Esophagus squamous epithelium (tissue), 5 donors: ENCODE measurements at regions not wholly inside any gene's neighbourhood (a gene's known extent, or its start where the extent isn't known, plus 50 kb on each side); places are given as distances from the start of the nearest gene placed in this dataset.

Experiments used
- DNase-seq: peaks from one replicate; lab custom pipeline; 2025; lab: John Stamatoyannopoulos, UW
- H3K27ac ChIP-seq, 4 donors: fragments of 200-600 bp; sonication (generic); one replicate each; pipeline ENCODE4 v1.5.1; 2016 to 2019; ENCODE audit warnings: mild to moderate bottlenecking in 1 of 4
- H3K27me3 ChIP-seq, 4 donors: fragments of 200-600 bp; sonication (generic); 1 replicate in 3 of 4; 2 replicates in 1 of 4; pipeline versions ENCODE4 v1.5.1 to v1.6.0; 2017 to 2021; ENCODE audit warnings: antibody characterized with exemption in 1 of 4
- H3K36me3 ChIP-seq, 3 donors: fragments of 200-600 bp; sonication (generic); one replicate each; pipeline ENCODE4 v1.5.1; 2016 to 2019
- H3K4me1 ChIP-seq, 3 donors: fragments of 200-600 bp; sonication (generic); one replicate each; pipeline ENCODE4 v1.5.1; 2017 to 2019
- H3K4me3 ChIP-seq, 4 donors: fragments of 200-600 bp; sonication (generic); 1 replicate in 3 of 4; 2 replicates in 1 of 4; pipeline ENCODE4 v1.5.1; 2016 to 2019; ENCODE audit warnings: mild to moderate bottlenecking in 2 of 4, moderate library complexity in 1 of 4
- H3K9me3 ChIP-seq, 3 donors: fragments of 200-600 bp; sonication (generic); one replicate each; pipeline ENCODE4 v1.5.1; 2016 to 2019
- CTCF ChIP-seq, 6 experiments: fragments of 450-650 bp in 4 of 6; fragments of 200-600 bp in 2 of 6; sonication (generic) in 2 of 6; IDR thresholded peaks; one replicate each; pipeline ENCODE4 v1.5.1; 2016 to 2019; ENCODE audit warnings: antibody characterized with exemption in 6 of 6, mild to moderate bottlenecking in 4 of 6, moderate library complexity in 4 of 6
- POLR2A ChIP-seq, 4 donors: fragments of 450-650 bp; IDR thresholded peaks; one replicate each; pipeline ENCODE4 v1.6.1; 2017; ENCODE audit warnings: antibody characterized with exemption in 4 of 4, mild to moderate bottlenecking in 4 of 4, moderate library complexity in 3 of 4
- WGBS, 2 donors: methylation state at CpG; one replicate each; pipeline ENCODE4 v1.1.5; 2018; 5-methylcytosine and 5-hydroxymethylcytosine counted together
- intact Hi-C: fragments of 100-400 bp; cut with DNase I; formaldehyde crosslinking; loops from one replicate; pipeline ENCODE4 v1.15.0; 2022
- donor health status: DM: yes; HTN: yes; CAD: no.

- Histone ChIP-seq H3K27ac (no peak overlapping the region), H3K36me3 (no peaks in the 10 kb centered on the region), H3K9me3 (no peaks in the 10 kb centered on the region), H3K4me3 (no peak overlapping the region), H3K27me3 (no peaks in the 10 kb centered on the region), H3K4me1 (no peaks in the 10 kb centered on the region)
- DNase-seq, result no peak
- TF ChIP-seq CTCF (IDR thresholded peaks at IDR 0.05), result no peak
- no peak for TF ChIP-seq POLR2A (IDR thresholded peaks at IDR 0.05)
- intact Hi-C loops, result no loop called here
These were observed 932.4 kb downstream of the TAF11L14 start for GRCh38 chr5:18566671-18567070.

- Histone ChIP-seq H3K9me3 (no peaks in the 10 kb centered on the region), H3K27me3 (no peaks in the 10 kb centered on the region), H3K36me3 (no peaks in the 10 kb centered on the region), H3K4me1 (no peaks in the 10 kb centered on the region), H3K4me3 (no peak overlapping the region), H3K27ac (no peak overlapping the region)
- WGBS, 2 donors, result 47 to 66% methylated on average over 4 of the region's 4 CpGs
- no peak for TF ChIP-seq POLR2A (IDR thresholded peaks at IDR 0.05)
- TF ChIP-seq CTCF (IDR thresholded peaks at IDR 0.05), result no peak
- intact Hi-C loops, result no loop called here
- DNase-seq, result no peak
These were observed 942.3 kb downstream of the TAF11L14 start for GRCh38 chr5:18576586-18576985.

- H3K27ac ChIP-seq, result no peak overlapping the region
- H3K4me1 ChIP-seq, result no peaks in the 10 kb centered on the region
- intact Hi-C loops, result no loop called here
- H3K4me3 ChIP-seq, result no peak overlapping the region
- no peak for DNase-seq
- H3K9me3 ChIP-seq, result no peaks in the 10 kb centered on the region
- no peaks in the 10 kb centered on the region for H3K36me3 ChIP-seq
- H3K27me3 ChIP-seq, result no peaks in the 10 kb centered on the region
- TF ChIP-seq POLR2A (IDR thresholded peaks at IDR 0.05), result no peak
- TF ChIP-seq CTCF (IDR thresholded peaks at IDR 0.05), result no peak
- WGBS, 2 donors, result 29 to 47% methylated on average over 1 of the region's 1 CpG
These were observed 966.9 kb downstream of the TAF11L14 start for GRCh38 chr5:18601185-18601584.

GRCh38 chr5:18602402-18602801 is 968.1 kb downstream of the TAF11L14 start:
- TF ChIP-seq CTCF (IDR thresholded peaks at IDR 0.05) (no peak), POLR2A (IDR thresholded peaks at IDR 0.05) (no peak)
- intact Hi-C loops, result no loop called here
- no peak for DNase-seq
- Histone ChIP-seq H3K9me3 (no peaks in the 10 kb centered on the region), H3K4me3 (no peak overlapping the region), H3K27ac (no peak overlapping the region), H3K36me3 (no peaks in the 10 kb centered on the region), H3K27me3 (no peaks in the 10 kb centered on the region), H3K4me1 (no peaks in the 10 kb centered on the region)
- WGBS, 2 donors, result 61 to 75% methylated on average over 1 of the region's 1 CpG

DNA sequence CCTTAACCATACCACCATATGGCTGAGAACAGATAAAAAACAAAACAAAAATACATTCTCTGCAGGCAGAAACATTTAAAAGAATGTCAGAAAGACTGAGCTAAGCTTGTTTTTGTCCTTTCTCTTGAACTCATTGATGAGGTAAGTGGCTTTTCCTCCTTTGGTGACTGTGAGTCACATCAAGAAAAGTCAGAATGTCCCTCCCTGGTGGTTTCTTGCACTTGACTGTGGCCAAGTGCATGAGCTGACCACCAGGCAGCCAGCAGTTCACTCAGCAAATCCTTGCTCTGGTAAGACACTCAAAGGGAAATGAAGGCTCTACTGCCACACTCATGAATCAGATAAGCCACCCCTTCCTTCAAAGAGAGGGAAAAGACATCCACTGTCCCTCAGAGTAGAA is 970.9 kb downstream of the TAF11L14 start:
- H3K4me1 ChIP-seq, result no peaks in the 10 kb centered on the region
- no peak overlapping the region for H3K27ac ChIP-seq
- H3K36me3 ChIP-seq, result no peaks in the 10 kb centered on the region
- intact Hi-C loops, result no loop called here
- DNase-seq, result no peak
- no peaks in the 10 kb centered on the region for H3K27me3 ChIP-seq
- no peak for TF ChIP-seq POLR2A (IDR thresholded peaks at IDR 0.05)
- no peak for TF ChIP-seq CTCF (IDR thresholded peaks at IDR 0.05)
- H3K9me3 ChIP-seq, result no peaks in the 10 kb centered on the region
- no peak overlapping the region for H3K4me3 ChIP-seq
